Umbilical cord (tissue), 1 donor: ENCODE measurements at regions not wholly inside any gene's neighbourhood (a gene's known extent, or its start where the extent isn't known, plus 50 kb on each side); places are given as distances from the start of the nearest gene placed in this dataset.
A peak's percentile ranks its signal among the peaks of the same experiment; 100 is the strongest.

ENCODE experiments used
- DNase-seq: peaks from one replicate; pipeline ENCODE4 v3.0.0-alpha.2; 2015; ENCODE audit warnings: low spot score

- no peak for DNase-seq
These were observed 511.3 kb downstream of the MIAT start for GRCh38 chr22:27168681-27169080.

DNA sequence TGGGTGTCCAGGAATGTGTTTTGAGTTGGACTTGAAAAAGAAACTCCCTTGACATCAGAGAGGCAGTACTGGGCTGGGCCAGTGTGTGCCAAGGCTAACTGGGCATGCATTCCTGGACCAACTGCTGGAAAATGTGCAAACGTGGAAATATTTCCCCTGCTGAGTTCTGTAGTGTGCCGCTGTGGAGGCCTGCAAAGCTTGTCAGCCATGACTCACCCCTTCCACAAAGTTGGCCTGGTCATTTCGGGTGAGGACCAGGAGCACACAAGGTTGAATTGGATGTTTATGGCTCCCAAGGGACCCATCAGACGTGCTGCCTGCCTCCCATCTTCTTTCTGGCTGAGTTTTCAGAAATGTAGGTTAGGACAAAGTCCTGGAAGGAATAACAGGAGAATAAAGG lies 513.1 kb downstream of the MIAT start:
- peak; percentile 49 for DNase-seq

DNA sequence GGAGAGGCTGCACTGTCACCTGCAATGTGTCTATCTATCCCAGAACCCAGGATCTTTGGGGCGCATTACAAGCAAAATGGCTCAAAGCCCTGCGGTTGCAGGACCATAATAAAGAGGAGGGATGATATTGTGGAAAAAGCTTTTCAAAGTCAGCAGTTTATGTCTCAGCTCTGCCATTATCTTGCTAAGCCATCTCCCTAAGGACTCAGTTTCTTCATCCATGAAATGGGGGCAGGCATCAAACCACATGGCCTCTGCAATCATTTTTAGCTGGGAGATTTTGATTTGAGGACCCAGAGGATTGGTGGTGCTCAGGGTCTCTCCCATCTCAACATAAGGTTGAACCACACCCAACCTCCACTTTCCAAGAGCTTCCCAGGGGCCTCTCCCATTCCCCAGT lies 513.8 kb downstream of the MIAT start:
- no peak for DNase-seq

DNA sequence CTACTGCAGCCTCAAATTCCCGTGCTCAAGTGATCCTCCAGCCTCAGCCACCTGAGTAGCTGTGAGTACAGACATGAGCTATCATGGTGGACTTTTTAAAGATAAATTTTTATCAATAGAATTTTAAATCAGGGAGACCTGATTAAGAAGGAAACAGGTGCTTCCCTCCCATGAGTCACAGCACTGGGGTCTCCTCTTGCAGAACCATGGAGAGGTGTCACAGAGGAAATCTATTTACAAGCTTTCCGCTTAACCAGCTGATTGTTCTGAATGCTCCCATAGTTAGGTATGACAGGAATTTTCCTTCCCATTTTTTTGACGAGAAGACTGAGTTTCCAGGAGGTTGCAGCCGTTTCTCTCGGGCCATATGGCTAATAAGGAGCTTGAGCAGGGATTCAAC lies 516.1 kb downstream of the MIAT start:
- no peak for DNase-seq

DNA sequence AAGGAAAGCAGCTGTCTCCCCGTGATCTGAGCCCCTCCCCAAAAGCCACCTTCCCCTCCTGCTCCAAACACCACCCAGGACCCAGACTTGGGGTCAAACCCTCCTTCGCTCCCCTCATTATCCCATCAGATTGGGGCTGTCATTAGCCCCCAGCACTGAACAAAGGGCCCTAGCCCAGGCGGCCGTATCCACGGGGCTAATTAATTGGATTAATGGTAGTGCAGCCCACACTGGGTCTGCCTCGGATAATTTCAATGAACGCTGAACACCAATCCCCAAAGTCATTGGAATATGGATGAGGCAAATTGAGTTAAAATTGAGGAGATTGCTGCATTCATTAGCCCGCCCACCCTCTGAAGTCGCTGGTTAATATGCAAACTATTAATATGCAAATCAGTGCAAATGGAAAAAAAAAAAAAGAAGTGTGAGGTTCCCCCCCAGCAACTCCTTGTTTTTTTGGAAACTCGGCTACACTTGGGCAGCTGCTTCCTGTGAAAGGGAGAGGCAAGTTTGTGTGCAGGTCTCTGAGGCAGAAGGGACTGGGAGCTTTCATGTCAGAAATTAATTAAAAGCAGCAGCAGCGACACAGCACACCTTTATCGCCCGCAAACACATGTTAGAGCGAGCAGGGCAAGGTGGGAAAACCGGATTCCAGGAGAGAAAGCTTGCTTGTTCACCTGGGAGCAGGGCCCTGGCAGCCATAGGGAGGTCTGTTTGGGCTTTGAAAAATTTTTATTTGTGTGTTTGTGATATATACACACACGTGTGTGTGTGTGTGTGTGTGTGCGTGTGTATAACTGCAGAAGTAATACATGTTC lies 517.8 kb downstream of the MIAT start:
- DNase-seq, result no peak

DNA sequence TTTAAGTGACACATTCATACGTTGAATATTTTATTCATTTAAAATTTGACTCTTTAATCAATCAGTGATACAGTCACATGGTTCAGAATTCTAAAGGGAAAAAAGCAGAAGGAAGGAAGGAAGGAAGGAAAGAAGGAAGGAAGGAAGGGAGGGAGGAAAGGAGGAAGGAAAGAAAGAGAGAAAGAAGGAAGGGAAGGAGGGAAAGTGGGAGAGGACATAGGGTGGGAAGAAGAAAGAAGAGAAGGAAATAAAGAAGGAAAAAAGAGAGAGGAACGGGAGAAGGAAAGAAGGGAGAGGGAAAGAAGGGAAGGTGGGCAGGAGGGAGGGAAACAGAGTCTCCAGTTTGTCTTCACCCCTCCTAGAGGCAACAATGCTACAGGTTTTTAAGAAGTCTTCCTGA lies 518.6 kb downstream of the MIAT start:
- no peak for DNase-seq

GRCh38 chr22:27179161-27179560 lies 521.8 kb downstream of the MIAT start:
- DNase-seq, result no peak

DNA sequence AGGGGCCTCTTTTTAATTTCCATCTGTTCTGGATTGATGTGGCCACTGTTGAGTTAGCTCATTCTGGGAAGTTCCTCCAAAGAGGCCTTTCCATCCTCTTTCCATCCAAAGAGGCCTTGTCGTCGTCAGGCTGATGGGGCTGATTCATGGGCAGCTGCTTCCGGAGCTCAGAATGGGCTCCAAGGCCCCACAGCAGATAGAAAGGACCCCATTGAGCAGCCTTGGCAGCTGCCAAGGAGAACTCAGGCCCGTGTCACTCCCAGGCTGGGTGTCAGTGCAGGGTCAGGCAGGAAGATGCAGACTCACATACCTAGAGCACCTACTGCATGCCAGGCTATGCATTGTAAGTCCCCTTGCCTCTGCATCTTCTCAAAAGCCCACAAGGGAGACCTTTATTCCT lies 524.1 kb downstream of the MIAT start:
- DNase-seq, result no peak

DNA sequence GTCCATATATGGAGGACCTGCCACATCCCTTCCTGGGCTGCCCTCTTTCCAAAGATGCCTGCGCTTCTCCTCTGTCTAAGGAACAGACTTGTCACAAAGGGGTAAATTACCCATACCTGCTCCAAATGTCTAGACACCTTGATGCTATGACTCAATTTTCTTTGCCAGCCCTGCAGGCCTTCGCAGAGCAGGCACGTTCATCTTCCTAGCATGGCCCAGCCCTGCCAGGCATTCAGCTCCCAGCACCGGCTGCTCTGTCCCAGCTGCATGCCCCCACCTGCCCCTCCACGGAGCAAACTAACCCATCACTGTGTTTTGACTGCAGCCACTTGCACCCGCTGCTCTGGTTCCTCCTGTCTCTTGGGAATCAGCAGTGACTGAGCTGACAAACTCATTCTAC lies 526.1 kb downstream of the MIAT start:
- DNase-seq, result no peak

GRCh38 chr22:27185099-27185709 lies 527.8 kb downstream of the MIAT start:
- DNase-seq, result no peak

GRCh38 chr22:27185760-27186302 lies 528.4 kb downstream of the MIAT start:
- DNase-seq, result no peak

GRCh38 chr22:27186643-27187042 lies 529.3 kb downstream of the MIAT start:
- DNase-seq, result no peak

GRCh38 chr22:27192135-27192829 lies 534.9 kb downstream of the MIAT start:
- DNase-seq, result no peak

DNA sequence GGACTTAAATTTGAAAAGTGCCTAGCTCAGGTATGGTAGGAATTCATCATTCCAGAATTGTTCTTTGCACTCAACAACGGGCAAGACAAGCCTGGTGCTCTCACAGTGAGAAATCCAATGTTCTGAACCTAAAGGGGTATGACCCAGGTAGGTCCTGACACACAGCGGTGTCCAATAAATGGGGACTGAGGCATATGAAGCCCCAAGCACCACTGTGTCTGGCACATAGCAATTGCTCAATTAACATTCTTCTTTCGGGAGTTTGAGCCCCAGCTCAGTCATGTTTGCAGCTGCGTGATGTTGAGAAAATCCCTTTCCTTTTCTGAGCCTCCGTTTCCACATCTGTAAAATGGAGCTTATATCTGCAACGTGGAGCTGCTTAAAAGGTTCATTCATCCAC lies 535.8 kb downstream of the MIAT start:
- no peak for DNase-seq

- no peak for DNase-seq
These were observed 536.2 kb downstream of the MIAT start for GRCh38 chr22:27193636-27194035.

DNA sequence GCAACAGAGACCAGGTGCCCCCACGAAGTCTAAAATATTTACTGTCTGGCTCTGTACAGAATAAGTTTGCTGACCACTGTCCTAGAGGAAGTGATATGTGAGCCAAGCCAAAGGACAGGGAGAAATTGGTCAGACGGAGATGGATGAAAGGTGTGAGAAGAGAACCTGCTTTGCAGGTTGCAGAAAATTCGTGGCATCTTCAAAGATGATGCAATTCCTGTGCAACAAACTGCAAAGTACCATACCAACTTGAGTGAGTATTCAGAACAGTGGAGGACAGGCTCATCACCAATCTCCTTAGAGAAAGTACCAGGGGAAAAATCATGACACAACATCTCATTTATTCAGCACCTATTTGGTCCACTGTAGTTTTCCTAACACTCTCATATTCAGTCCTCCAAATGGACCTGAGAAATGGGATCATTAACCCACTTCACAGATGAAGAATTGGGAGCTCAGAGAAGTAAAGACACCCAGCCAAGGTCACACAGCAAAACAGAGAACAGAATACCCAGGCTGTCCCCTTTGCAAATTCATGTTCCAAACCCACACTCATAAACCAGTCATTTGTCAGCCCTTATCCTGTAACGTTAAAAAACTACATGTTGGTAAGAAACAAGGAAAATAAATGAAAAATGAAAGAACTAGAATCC lies 536.8 kb downstream of the MIAT start:
- DNase-seq, result no peak

DNA sequence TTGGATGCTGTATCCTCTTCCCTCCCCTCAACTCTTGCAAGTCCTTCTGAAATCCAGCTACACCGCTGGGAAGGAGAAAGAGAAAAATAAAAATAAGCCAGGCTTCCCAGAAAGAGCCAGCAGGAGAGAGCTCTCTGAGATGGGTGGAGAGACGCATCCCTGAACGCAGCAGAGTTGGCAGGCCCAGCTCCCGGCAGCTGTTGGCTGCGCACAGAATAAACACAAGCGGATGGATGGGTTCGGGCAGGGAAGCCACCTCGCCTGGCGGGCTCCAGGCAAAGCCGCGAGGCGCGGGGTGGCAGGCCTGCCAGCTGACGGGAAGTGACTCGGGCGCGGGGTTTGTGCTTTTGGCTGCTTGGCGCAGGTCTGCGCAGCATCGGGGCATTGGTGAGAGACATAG lies 537.7 kb downstream of the MIAT start:
- peak; percentile 42 for DNase-seq

DNA sequence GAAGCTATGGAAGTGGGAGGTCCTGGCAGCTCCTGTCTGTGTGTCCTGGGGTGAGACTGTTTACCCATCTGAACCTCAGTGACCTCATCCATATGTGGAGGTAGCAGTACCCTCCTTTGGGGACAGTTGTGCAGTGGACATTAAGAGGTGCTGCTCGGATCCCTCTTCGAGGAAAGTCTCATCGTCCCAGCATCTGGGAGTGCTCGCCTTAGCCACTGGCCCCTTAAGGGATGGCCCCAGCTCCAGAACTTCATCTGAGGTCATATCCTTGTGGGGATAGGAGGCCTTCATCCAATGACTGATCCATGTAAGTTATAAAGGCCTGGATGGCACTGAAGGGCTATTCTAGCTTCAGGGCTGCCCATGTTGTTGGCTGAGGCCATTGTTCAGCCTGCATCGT lies 538.1 kb downstream of the MIAT start:
- DNase-seq, result no peak

DNA sequence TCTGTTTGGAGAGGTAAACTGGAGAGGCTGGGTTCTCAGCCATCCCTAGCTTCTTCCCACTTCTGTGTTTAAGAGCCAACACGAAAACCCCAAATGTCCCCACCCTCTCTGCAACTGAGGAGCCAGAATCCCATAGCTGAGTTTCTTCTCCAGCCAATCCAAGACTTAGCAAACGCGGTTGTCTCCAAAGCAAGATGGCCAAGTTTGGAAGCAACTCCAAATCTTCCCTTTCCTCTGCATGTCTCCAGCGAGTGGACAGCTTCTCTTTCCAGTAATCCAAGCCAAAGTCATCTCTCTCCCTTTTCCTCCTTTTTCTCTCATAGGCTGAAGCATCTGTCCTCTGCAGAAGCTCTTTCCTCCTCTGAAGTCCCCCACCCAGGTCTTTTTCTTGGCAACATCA lies 539.2 kb downstream of the MIAT start:
- no peak for DNase-seq

DNA sequence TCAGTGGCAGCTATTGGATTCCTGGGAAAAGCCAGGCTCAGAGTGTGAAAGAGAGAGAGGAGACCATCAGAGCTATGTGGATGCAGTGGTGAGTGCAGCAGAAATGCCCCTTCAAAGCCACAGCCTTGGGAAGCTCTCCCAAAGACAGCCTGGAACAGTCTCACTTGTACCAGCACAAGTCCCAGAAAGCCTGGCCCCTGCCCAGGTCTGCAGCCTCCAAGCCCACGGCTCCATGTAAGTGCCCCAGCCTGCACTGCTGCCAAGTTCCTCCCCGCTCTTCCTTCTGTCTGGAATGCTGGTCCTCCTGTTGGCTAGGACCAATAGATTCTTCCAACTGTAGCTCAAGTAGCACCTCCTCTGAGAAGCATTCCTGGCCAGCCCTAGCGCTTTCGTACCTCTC lies 539.7 kb downstream of the MIAT start:
- no peak for DNase-seq

DNA sequence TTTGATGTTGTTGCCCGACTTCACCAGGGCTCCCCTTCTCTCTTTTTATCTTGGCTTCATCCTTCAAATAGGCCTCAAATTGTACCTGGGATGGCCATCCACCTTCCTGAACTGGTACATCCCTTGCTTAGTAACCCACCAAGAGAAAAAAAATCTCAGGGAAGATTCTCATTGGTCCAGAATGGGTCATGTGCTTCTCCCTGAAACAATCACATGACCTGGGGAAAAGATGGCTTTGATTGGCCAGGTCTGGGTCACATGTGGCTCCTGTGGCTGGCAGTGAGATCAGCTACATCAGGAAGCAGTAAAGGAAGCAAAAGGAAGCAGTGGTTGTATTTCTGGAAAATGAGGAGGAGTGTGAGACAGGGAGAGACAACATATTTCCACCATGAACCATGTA lies 540.2 kb downstream of the MIAT start:
- no peak for DNase-seq

DNA sequence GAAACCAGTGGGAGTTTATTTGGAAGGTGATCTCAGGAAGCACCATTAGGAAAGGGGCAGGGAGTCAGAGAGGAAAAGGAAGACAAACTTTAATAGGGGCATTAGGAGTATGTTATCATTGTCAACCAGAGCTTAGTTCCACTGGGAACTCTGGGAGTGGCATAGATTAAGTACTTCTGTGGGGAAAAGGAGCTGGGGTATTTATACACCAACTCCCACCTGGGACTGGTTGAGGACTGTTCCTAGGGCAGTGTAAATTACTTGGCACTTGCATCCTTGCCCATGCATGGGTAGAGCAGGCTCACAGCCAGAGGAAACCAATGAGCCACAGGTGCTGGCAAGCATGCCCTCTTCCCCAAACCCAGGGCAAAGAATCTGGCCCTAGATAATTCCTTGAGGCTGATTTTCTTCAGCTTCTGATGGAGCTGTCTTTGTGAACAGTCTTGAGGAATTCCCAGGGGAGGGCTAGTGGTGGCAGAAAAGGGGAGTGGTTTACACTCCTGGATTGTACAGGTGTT lies 541.2 kb downstream of the MIAT start:
- DNase-seq, result no peak
